K562 (cell line): ENCODE measurements at regions not wholly inside any gene's neighbourhood (a gene's known extent, or its start where the extent isn't known, plus 50 kb on each side); places are given as distances from the start of the nearest gene placed in this dataset.

Source experiments
- ADNP ChIP-seq: fragments of 200-800 bp; sonication (Bioruptor generic); IDR thresholded peaks from 2 replicates; pipeline ENCODE4 v1.6.1; 2016; ENCODE audit warnings: missing genetic modification characterization, missing compliant biosample characterization
- CTCF ChIP-seq, 3 experiments: IDR thresholded peaks in 2 of 3; conservative IDR thresholded peaks in 1 of 3; 2 replicates each; pipeline ENCODE4 v1.5.1; 2011 to 2012; ENCODE audit warnings: low read length in 3 of 3, mild to moderate bottlenecking in 3 of 3, control low read depth in 2 of 3, improper control_type of control experiment in 1 of 3, inconsistent platforms in 1 of 3, low read depth in 1 of 3, mixed read lengths in 1 of 3, moderate library complexity in 1 of 3; ENCODE audit not compliant: insufficient read depth in 2 of 3
- EHMT2 ChIP-seq: fragments of 450-650 bp; IDR thresholded peaks from 2 replicates; pipeline ENCODE4 v1.6.1; 2018; ENCODE audit warnings: antibody characterized with exemption
- FOXP4 ChIP-seq: sonication (generic); formaldehyde crosslinking; IDR thresholded peaks from 2 replicates; pipeline ENCODE4 v1.8.0; 2022; ENCODE audit warnings: mild to moderate bottlenecking, missing genetic modification reagents, borderline replicate concordance
- HOMEZ ChIP-seq: fragments of 250-450 bp; sonication (Bioruptor Pico); IDR thresholded peaks from 2 replicates; pipeline ENCODE4 v1.4.0; 2020; ENCODE audit warnings: mild to moderate bottlenecking, moderate library complexity
- KDM1A ChIP-seq, 2 experiments: fragments of 450-650 bp; IDR thresholded peaks; 2 replicates each; pipeline ENCODE4 v1.6.1; 2016; ENCODE audit warnings: mild to moderate bottlenecking in 2 of 2
- MYC ChIP-seq, 2 experiments: fragments of 250-450 bp in 1 of 2; sonication (Bioruptor Pico) in 1 of 2; IDR thresholded peaks; 2 replicates each; pipeline versions ENCODE4 v1.5.1 to v1.6.1; 2012 to 2021; ENCODE audit warnings: low read depth in 2 of 2, borderline replicate concordance in 1 of 2, improper control_type of control experiment in 1 of 2, low read length in 1 of 2, mild to moderate bottlenecking in 1 of 2, moderate library complexity in 1 of 2
- POLR2A ChIP-seq: fragments of 450-650 bp; conservative IDR thresholded peaks from 2 replicates; pipeline ENCODE4 v1.6.1; 2016
- PREB ChIP-seq: sonication (generic); formaldehyde crosslinking; IDR thresholded peaks from 2 replicates; pipeline ENCODE4 v1.8.1; 2023; ENCODE audit warnings: mild to moderate bottlenecking, missing genetic modification reagents
- REST ChIP-seq, 2 experiments: fragments of 450-650 bp; formaldehyde crosslinking in 1 of 2; IDR thresholded peaks; 2 replicates each; pipeline versions ENCODE4 v1.4.0 to v1.6.1; 2014 to 2020; ENCODE audit warnings: mild to moderate bottlenecking in 2 of 2, borderline replicate concordance in 1 of 2, low read depth in 1 of 2
- STAT5B ChIP-seq: fragments of 250-450 bp; sonication (Bioruptor Pico); IDR thresholded peaks from 2 replicates; pipeline ENCODE4 v1.8.0; 2021; ENCODE audit warnings: mild to moderate bottlenecking, inconsistent platforms
- YY1 ChIP-seq, 3 experiments: IDR thresholded peaks; 2 replicates each; pipeline ENCODE4 v1.6.1; 2011; ENCODE audit warnings: low read length in 2 of 3, mild to moderate bottlenecking in 2 of 3, moderate library complexity in 2 of 3, borderline replicate concordance in 1 of 3, control low read depth in 1 of 3, low read depth in 1 of 3; ENCODE audit not compliant: insufficient read depth in 3 of 3, insufficient replicate concordance in 2 of 3, control insufficient read depth in 1 of 3, insufficient read length in 1 of 3; ENCODE audit errors: extremely low read depth in 1 of 3
- ZNF274 ChIP-seq: IDR thresholded peaks from 2 replicates; pipeline ENCODE4 v1.6.1; 2011; ENCODE audit warnings: low read depth, mild to moderate bottlenecking, low read length, moderate library complexity, borderline replicate concordance
- ZNF76 ChIP-seq: fragments of 250-450 bp; sonication (Bioruptor Pico); IDR thresholded peaks from 2 replicates; pipeline ENCODE4 v1.4.0; 2020; ENCODE audit warnings: mild to moderate bottlenecking, moderate library complexity, borderline replicate concordance

- TF ChIP-seq ZNF274 (no peak), STAT5B (CRISPR knock-in tag) (no peak), POLR2A (no peak), ADNP (tag) (no peak), MYC (IDR thresholded peaks at IDR 0.05; ENCODE audit: low read depth, low read length) (no peak), MYC (CRISPR knock-in tag; IDR thresholded peaks at IDR 0.05; ENCODE audit: borderline replicate concordance, low read depth) (no peak), EHMT2 (0 out of 2 replicates have a peak, but pooled peaks have one; percentile 58), CTCF (IDR thresholded peaks at IDR 0.05 in 2 of 3, conservative IDR thresholded peaks at IDR 0.05 in 1 of 3; ENCODE audit: insufficient read depth in 2 of 3, low read depth in 1 of 3, low read length in 3 of 3) (no peak), HOMEZ (no peak), YY1 (IDR thresholded peaks at IDR 0.05; ENCODE audit: borderline replicate concordance in 1 of 3, control insufficient read depth in 1 of 3, extremely low read depth in 1 of 3, insufficient read depth in 3 of 3, insufficient read length in 1 of 3, insufficient replicate concordance in 2 of 3, low read depth in 1 of 3, low read length in 2 of 3) (peak in 1 of 3 experiments; percentile 66), FOXP4 (CRISPR knock-in tag) (no peak), ZNF76 (CRISPR knock-in tag) (no peak), REST (IDR thresholded peaks at IDR 0.05; ENCODE audit: borderline replicate concordance) (no peak), REST (CRISPR knock-in tag; IDR thresholded peaks at IDR 0.05; ENCODE audit: low read depth) (no peak), PREB (CRISPR knock-in tag) (no peak), KDM1A (IDR thresholded peaks at IDR 0.05) (no peak)
These were observed 115.0 kb downstream of the HFE start for GRCh38 chr6:26202201-26202611.
